Activated CD4-positive, alpha-beta T cell treated with anti-CD3 and anti-CD28 coated beads, Interleukin-2, amount 50 U/mL, for 48 hours (primary cell): ENCODE measurements at regions not wholly inside any gene's neighbourhood (a gene's known extent, or its start where the extent isn't known, plus 50 kb on each side); places are given as distances from the start of the nearest gene placed in this dataset.

Experiments
- DNase-seq, 2 experiments: peaks; one replicate each; pipeline ENCODE4 v3.0.0-alpha.2; 2020

GRCh38 chr2:18922276-18922675 is 332.9 kb upstream of the NT5C1B start:
- DNase-seq = no peak

GRCh38 chr2:18918280-18918679 is 328.9 kb upstream of the NT5C1B start:
- no peak for DNase-seq

- no peak for DNase-seq
These were observed 325.9 kb upstream of the NT5C1B start for GRCh38 chr2:18915227-18915626.

GRCh38 chr2:18913512-18913911 is 324.1 kb upstream of the NT5C1B start:
- no peak for DNase-seq

- no peak for DNase-seq
These were observed 323.0 kb upstream of the NT5C1B start for GRCh38 chr2:18912225-18912888.

- no peak for DNase-seq
These were observed 322.0 kb upstream of the NT5C1B start for GRCh38 chr2:18911416-18911815.

- DNase-seq = no peak
These were observed 321.5 kb upstream of the NT5C1B start for GRCh38 chr2:18910843-18911242.

GRCh38 chr2:18907937-18908336 is 318.6 kb upstream of the NT5C1B start:
- DNase-seq = no peak

GRCh38 chr2:18907508-18907907 is 318.1 kb upstream of the NT5C1B start:
- DNase-seq = no peak

- DNase-seq = no peak
These were observed 314.4 kb upstream of the NT5C1B start for GRCh38 chr2:18903750-18904149.

GRCh38 chr2:18901242-18901641 is 311.9 kb upstream of the NT5C1B start:
- no peak for DNase-seq

GRCh38 chr2:18900691-18901141 is 311.3 kb upstream of the NT5C1B start:
- DNase-seq = no peak

- DNase-seq = no peak
These were observed 310.4 kb upstream of the NT5C1B start for GRCh38 chr2:18899725-18900124.

- no peak for DNase-seq
These were observed 308.9 kb upstream of the NT5C1B start for GRCh38 chr2:18898271-18898670.

- DNase-seq = no peak
These were observed 306.9 kb upstream of the NT5C1B start for GRCh38 chr2:18896125-18896764.

- DNase-seq = no peak
These were observed 302.4 kb upstream of the NT5C1B start for GRCh38 chr2:18891600-18892345.

GRCh38 chr2:18889565-18890332 is 300.4 kb upstream of the NT5C1B start:
- no peak for DNase-seq

GRCh38 chr2:18885457-18885856 is 296.1 kb upstream of the NT5C1B start:
- no peak for DNase-seq

GRCh38 chr2:18883616-18884456 is 294.5 kb upstream of the NT5C1B start:
- DNase-seq = no peak

GRCh38 chr2:18871430-18871829 is 282.1 kb upstream of the NT5C1B start:
- no peak for DNase-seq

- no peak for DNase-seq
These were observed 280.9 kb upstream of the NT5C1B start for GRCh38 chr2:18870307-18870706.

- no peak for DNase-seq
These were observed 272.6 kb upstream of the NT5C1B start for GRCh38 chr2:18861951-18862350.
